Activated CD4-positive, alpha-beta T cell treated with anti-CD3 and anti-CD28 coated beads for 48 hours (primary cell): ENCODE measurements at regions not wholly inside any gene's neighbourhood (a gene's known extent, or its start where the extent isn't known, plus 50 kb on each side); places are given as distances from the start of the nearest gene placed in this dataset.

ENCODE experiments used
- DNase-seq: peaks from one replicate; pipeline ENCODE4 v3.0.0-alpha.2; 2020

GRCh38 chr2:204495381-204495780 is 49.9 kb upstream of the PARD3B start:
- no peak for DNase-seq
